GM19452 (cell line): ENCODE measurements at regions not wholly inside any gene's neighbourhood (a gene's known extent, or its start where the extent isn't known, plus 50 kb on each side); places are given as distances from the start of the nearest gene placed in this dataset.
A peak's percentile ranks its signal among the peaks of the same experiment; 100 is the strongest.

Experiments
- ATAC-seq: cut with Tn5 transposase; IDR thresholded peaks from one replicate; pipeline ENCODE4 v1.9.1; 2021; ENCODE audit not compliant: unreplicated experiment

DNA sequence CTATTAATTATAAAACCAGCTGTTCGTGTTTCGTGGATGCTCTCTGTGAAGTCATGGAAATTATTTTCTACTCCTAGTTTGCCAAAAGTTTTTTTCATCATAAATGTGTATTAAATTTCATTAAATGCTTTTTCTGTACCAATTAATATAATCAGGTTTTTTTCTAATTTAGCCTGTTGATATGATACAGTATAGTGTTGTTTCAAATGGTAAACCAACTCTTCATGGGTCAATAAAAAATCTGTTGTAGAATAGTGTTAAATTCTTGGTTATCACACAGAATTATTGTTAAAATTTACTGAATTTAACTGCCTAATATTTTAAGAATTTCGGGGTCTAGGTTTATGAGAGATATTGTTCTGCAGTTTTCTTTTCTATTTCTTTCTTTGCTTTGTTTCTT, 505.9 kb upstream of the MANEA start:
- ATAC-seq: no peak

DNA sequence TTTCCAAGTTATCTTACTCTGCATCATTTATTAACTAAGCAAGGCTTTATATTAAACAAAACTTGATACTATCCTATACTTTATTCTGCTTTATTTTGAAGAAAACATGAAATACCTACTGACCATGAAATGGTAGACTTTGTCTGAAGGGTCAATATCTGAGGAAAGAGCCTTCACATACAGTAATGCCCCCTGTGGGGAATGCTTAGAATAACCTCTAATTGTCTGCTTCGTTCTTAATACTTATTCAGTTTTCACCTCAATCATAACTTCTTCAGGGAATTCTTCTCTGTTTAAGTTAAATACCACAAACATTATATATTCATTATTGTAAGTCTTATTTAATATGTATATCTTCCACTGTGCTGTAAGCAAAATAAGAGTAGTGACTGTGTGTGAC, 498.9 kb upstream of the MANEA start:
- no peak for ATAC-seq

DNA sequence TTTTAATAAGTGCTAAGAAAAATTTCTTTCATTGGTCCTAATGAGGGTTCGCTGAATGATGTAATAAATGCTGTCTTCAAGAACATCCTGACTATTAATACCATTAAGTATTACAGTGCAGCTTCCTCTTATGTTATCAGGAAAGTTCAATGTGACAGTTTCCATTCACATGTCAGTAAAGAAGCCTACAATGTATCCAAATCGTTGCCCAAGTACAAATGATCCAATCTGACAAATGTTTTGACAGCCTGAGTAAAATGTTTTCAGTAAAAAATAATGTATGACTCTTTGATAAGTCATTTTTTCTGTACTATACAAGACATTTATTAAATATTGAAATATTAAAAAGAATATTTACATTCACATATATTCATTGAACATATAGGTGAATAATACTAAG, 496.1 kb upstream of the MANEA start:
- no peak for ATAC-seq

DNA sequence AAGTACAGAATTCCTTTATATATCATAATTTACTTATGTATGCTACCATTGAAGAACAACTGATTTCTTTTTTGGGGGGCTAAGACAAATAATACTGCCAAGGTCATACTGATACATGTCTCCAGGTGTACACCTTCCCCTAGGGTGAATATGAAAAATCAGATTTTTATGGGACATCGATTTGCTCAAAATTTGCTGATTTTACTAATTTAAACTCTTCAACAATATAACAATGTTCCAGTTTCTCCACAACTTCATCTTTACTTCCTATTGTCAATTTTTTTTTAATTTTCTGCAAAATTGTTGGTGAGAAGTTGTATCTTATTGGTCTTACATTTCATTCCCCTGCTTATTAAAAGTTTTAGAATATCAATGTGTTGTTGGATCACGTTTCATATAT, 495.4 kb upstream of the MANEA start:
- no peak for ATAC-seq

DNA sequence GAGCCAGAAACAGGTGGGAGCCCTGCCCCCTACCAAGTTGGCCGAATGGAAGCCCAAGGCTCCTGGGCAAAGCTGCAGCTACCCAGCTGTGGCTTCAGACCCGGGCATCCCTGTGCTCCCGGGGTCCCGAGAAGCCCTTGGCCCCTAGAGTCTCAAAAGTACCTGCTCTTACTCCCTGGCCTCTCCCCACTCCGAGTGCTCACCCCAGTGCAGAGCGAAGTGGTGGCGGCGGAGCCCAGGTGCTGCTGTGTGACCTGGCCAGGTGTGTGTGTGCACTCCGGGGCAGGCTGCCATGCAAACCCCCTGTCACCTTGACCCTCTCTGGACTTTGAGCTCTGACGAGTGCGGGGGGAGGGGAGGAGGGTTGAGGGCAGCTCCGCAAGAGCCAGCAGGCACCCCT, 493.8 kb upstream of the MANEA start:
- no peak for ATAC-seq

DNA sequence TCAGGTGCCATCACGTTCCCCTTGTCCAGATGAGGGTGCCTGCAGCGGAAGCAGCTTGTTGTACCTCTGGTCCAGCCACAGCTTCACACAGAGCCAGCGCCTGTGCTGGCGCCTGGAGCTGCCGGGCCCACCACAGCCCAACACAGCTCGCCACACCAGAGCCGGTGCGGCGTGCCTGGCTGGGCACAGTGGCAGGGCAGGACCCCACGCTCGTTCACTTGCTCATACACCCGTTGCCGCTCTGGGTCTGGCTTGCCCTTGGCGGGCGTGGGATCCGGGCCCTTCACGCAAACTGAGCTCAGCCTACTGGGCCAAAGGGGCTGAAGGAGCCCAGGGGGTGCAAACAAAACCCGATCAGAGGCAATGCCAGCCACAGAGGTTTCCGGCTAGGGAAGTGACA, 492.5 kb upstream of the MANEA start:
- no peak for ATAC-seq

DNA sequence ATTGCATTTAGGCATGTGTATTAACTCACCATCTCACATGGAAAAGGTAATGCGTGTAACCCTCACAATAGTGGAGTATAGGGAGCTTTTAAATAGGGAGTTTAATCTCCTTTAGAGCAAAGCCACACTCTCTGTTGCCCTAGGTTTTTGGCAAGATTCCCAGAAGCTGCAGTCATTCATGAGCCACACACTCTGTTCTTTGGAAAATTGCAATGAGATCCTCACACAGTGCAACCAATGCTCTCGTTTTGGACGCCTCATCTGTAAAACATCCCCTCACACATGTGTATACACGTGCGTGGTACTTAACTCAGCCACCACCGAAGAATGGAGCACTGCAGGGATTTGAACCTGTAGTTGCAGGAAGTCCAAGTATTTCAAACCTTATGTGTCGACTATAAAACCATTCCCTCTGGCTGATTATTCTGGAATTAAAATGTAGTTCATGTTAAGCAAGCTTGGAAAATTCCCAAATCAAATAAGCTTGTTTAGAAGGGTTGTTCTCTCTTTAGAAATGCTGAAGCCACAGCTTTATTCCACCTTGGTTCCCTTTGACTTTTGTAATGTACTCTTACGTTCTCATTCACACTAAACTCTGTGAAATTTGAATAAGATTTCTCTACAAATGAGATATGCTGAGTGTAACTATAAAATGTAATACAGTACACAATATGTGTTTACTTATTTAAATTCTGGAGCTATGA, 489.8 kb upstream of the MANEA start:
- no peak for ATAC-seq

DNA sequence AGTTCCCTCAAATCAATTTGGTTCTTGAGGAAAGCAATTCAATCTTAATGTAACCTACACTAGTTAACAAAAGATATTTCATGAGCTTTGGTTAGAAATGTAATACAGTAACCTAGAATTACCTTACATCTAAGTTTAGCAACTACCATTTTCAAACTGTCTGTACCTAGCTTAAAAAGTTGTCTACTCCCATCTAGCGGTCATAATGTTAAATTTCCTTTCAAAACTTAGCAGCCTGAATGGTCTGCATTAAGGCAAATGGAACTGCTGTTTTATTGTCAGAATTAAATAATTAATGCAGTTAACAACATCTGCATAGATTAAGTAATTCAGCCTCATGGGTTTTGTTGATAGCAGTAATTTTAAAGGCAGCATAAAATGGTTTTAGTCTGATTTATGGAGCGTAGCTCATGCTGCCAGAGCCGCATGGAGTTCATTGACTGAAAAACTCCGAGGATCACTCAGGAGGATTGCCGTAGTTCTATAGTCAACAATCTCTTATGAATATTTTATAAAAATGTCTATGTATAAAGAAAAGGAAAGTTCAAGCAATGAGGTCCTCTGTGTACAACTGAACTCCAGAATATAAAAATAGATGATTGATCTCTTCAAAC, 485.4 kb upstream of the MANEA start:
- ATAC-seq: peak; percentile 82

DNA sequence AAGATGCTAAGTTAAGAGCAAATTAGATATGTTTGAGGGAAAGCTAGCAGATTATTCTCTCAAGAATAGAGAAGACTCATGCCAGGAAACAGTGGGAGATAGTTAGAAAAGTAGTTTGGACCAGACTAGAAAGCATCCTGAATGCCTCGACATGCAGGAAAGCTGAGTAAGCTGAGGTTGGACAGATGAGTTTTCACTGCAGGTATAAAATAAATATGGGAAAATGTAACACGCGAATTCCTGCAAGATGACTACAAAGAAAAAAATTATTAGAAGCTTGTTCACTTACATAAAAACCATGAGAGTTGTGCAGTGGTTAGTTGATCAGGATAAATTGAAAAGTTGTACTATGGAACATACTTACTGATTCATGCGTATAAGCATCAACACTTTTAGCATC, 484.2 kb upstream of the MANEA start:
- no peak for ATAC-seq

DNA sequence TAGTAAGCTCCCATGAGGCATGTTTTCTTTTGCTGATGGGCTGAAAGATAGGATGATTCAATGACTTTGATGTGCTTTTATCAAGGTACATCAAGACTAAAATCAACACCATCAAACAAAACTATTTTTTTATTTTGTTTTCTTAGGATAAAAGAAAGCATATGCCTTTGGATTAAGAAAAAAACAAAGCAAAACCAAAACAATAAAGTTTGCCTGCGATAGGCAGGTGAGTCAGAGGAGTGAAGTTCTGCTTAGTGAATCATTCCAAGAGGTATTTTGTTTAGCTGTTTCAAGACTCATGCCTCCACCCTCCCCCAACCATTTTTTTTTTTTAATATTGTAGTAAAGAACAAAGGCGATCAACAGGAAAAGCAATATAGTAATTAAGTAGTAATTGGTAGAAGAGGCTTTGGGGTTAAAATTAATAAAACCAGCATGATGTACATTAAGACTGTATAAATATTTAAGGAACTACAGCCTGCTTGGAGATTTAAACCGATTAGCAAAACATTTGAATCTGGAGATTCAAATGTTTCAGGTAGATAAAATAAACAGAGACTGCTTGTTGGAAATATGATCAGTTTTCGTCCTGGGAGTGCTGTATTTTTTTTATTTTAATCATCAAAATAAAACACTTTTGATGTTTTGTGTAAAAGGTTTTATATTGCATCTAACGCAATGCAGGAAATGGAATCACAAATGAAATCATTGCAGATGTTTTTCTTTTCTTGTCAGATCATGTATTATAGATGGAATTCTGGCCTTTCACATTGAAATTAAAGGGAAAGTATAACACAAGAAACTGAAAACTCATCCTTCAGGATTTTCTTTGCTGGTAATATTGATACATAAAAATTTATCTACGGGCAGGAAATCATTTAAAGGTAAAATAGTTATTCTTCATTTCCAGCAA, 482.3 kb upstream of the MANEA start:
- no peak for ATAC-seq

DNA sequence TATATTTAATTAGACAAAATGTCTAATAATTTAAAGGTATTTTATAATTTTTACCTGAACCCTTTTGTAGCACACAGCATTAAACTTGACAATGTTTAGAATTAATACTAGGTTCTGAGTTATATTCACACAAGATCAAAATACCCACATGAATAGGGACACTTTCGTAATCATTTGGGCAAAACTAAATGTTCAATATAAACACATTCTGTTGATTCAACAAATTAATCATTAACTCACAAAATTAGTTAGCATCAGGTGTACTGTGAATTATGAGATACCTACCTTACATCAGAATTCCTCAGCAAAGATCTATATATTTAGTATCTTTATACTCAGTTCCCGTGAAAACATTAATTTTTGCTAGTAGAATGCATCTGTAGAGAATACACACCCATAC, 481.5 kb upstream of the MANEA start:
- no peak for ATAC-seq

DNA sequence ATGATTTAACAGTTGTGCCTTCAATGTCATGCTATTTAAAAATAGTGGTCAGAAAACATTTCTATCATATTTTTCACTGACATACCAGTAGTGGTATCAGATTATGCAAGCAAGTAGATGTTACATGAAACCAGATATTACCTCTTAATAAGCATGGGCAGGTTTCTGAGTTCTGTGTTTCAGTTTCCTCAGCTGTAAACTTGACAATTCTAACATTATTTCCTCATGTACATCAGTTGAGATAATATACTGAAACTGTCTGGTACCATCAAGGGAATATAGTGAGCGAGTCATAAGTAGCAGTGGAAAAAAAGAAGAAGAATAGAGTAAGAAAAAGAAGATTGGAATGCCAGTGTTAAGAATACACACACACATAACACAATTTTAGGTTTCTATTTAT, 477.9 kb upstream of the MANEA start:
- ATAC-seq: no peak

DNA sequence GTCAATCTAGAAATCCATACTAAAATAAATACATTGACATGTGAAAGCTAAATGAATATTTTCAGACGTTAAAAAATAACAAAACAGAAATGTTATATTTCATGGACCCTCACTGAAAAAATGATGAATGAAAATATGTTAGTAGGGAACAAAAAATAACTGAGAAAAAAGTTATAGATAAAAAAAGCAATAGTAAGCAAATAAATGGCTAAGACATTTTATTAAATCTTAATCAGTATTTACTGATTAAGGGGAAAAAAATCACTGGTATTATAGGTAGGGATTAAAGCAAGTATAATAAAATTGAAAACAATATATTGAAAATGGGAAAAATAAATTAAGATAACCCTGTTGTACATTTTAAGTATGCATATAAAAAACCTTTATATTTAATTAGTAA, 468.1 kb upstream of the MANEA start:
- ATAC-seq: no peak

DNA sequence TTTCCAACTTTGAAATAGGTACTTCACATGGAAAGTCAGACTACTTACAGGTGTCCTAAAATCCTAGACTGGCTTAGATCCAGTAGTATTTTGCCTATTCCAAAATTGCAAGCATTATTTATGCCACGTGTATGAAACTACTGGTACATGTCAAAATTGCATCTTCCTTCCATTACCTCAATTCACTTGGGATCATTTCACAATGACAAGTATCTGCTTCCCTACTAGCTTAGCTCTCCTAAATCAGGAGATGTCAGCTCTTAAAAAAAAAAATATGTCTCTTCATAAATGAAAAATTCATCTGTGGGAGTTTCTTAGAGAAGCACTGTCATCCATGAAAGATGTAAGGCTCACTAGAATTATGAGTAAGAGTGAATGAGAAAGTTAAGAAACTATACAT, 466.6 kb upstream of the MANEA start:
- ATAC-seq: no peak

DNA sequence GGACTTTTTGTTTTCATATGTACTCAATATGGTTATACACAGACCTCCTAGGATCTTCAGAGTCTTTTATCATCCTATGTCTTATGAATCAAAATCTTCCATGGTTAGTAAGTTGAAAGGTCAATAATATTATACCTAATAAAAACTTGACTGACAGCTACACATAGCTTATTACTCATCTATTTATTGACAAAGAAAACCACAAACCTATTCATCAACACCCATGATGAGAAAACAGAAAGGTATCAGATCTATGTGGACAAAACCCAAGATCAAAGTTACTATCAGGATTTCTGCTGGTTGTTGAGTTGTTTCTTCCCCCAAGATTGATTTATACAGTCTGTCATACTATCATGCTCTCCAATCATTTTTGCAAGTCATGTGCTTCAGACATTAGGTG, 460.1 kb upstream of the MANEA start:
- ATAC-seq: no peak

DNA sequence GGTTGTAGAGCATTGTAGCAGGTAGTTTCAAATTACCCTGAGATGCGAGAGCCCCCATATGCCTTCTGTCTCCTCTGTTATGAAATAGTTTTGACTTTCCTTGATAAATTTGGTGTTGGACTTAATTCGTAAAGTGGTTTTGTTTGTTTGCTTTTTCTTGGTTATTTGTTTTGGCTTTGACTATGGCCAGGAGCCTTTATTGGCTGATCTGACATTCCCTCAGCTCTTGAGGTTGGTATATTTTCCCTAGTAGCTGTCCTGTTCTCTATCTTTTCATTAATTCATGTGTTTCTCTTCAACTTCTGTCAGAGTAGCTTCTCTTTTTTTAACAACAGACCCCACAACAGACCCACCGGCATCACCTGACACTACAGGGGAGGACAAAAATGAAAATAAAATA, 457.4 kb upstream of the MANEA start:
- ATAC-seq: no peak

DNA sequence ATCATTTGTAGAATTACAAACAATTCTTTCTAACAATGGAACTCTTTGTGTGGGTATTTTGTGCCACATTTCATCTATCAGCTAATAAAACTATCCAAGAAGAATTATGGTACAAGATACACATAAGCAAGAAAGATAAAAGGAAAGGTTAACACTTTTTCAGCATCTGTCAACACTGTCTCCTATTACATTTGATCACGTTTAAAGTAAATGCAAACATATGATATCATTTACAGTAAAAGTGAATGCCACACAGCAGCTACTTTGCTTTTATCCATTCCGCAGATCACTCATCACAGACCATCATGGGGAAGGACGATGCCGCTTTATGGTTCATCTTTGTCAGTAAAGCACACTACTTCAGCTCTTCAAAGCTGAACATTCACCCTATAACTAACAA, 456.4 kb upstream of the MANEA start:
- ATAC-seq: no peak

DNA sequence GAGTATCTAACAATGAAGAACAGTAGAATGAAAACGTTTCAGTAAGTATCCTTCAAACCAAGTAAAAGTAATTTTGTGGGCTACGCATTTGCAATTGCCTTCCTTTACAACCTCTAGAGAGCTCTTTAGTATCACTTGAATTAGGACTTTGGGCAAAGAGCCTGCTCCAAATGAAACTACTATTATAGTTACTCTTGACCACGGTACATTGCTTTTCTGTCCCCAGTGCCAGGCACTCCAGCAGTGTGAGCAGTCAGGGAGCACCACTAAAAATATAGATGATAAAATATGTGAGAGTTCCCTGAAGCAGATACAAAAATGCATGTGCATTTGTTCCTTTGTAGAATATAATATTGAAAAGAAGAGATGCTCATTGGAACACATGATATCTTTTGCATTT, 450.1 kb upstream of the MANEA start:
- ATAC-seq: no peak

DNA sequence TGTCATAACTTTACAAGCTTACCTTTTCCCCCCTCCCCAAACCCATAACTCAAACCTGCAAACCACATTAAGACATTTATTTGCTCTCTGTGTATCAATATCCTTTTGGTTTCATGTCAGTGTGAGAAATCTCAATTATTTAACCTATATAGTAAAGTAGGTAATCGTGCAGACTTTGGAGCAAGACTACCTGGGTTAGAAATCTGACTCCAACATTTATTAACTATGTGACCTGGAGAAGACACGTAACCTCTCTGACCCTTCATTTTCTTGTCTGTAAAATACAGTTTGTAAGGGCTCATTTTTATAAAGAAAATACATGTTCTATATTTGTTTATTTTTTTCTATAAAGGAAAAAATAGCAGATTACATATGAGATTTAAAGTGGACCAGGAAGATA, 448.9 kb upstream of the MANEA start:
- ATAC-seq: no peak

DNA sequence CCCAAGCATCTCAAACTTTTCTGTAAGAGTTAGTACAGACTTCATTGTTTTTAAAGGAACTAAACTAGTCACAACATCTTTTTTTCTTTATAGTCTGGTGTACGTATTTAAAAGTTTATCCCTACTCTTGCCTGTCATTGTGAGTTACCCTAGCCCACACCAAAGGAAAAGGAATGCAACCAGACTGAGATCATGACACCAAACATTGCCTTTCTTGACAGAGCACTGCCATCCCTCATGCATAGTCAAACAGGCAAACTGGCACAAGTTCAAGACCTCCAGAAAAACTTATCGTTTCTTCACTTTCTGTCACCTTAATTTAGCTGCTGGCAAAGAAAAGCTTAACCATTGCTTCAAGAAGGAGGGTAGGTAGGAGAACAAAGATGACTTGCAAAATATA, 448.4 kb upstream of the MANEA start:
- no peak for ATAC-seq

DNA sequence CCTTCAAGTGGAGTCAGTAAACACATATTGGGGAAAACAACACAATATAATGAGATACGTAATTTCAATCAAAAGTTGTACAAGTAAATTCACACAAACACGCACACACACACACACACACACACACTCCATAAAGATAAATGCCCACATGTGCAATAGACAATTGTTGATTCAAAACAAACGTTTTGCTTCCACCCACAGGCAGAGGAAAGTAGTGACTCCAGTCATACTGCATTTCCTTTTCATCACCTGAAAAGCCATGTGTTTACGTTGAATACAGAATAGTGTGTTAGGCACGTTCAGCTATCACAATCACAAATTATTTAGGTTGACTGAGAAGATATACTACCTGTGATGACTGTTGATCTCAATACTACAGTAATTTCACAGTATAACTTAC, 443.8 kb upstream of the MANEA start:
- ATAC-seq: no peak

DNA sequence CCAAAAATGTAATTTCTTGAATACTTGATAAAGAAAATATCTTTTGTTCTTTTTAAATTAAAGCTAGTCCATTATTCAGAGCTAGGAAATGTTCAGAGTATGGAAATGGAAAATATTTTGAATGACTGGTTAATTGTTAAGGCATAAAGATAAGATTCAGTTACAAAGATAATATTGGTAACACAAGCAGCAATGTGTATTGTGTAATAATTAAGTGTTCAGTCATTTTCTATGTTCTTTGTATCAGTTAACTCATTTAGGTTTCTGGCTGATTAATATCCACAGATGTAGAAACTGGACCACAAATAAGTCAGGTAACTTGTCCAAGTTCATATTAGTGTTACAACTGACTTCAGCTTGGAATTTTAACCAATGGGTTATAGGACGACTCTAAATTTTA, 442.2 kb upstream of the MANEA start:
- ATAC-seq: no peak
